HCT116 (cell line): ENCODE measurements at regions not wholly inside any gene's neighbourhood (a gene's known extent, or its start where the extent isn't known, plus 50 kb on each side); places are given as distances from the start of the nearest gene placed in this dataset.

ENCODE experiments used
- CTCF ChIP-seq, 3 experiments: fragments of 200-600 bp in 1 of 3; sonication (generic) in 1 of 3; IDR thresholded peaks in 2 of 3; conservative IDR thresholded peaks in 1 of 3; 2 replicates each; pipeline ENCODE4 v1.5.1; 2012 to 2017; ENCODE audit warnings: low read depth in 2 of 3, low read length in 2 of 3, antibody characterized with exemption in 1 of 3, borderline replicate concordance in 1 of 3, control low read depth in 1 of 3, mild to moderate bottlenecking in 1 of 3, mixed read lengths in 1 of 3, mixed run types in 1 of 3, moderate library complexity in 1 of 3; ENCODE audit not compliant: insufficient read depth in 1 of 3
- EGR1 ChIP-seq: IDR thresholded peaks from 2 replicates; pipeline ENCODE4 v1.6.1; 2012; ENCODE audit warnings: low read depth
- EZH2 ChIP-seq: fragments of 200-600 bp; sonication (generic); IDR thresholded peaks from 2 replicates; pipeline ENCODE4 v1.6.1; 2017; ENCODE audit warnings: antibody characterized with exemption, mixed run types
- FOSL1 ChIP-seq: IDR thresholded peaks from 2 replicates; pipeline ENCODE4 v1.6.1; 2012; ENCODE audit warnings: low read depth
- JUND ChIP-seq: IDR thresholded peaks from 2 replicates; pipeline ENCODE4 v1.6.1; 2012
- POLR2A ChIP-seq: IDR thresholded peaks from 2 replicates; pipeline ENCODE4 v1.7.0; 2011; ENCODE audit warnings: borderline replicate concordance; ENCODE audit not compliant: insufficient read depth, insufficient read length; ENCODE audit errors: extremely low read depth
- POLR2AphosphoS5 ChIP-seq: IDR thresholded peaks from 2 replicates; pipeline ENCODE4 v1.6.1; 2011; ENCODE audit warnings: mild to moderate bottlenecking, low read depth, low read length, moderate library complexity
- RAD21 ChIP-seq: IDR thresholded peaks from 2 replicates; pipeline ENCODE4 v1.6.1; 2012; ENCODE audit warnings: low read depth, mild to moderate bottlenecking
- REST ChIP-seq: IDR thresholded peaks from 2 replicates; pipeline ENCODE4 v1.6.1; 2012; ENCODE audit warnings: low read depth
- SIN3A ChIP-seq: IDR thresholded peaks from 2 replicates; pipeline ENCODE4 v1.6.1; 2012; ENCODE audit warnings: low read depth
- TCF7L2 ChIP-seq: IDR thresholded peaks from 2 replicates; pipeline ENCODE4 v1.7.0; 2011; ENCODE audit warnings: borderline replicate concordance, inconsistent platforms; ENCODE audit not compliant: insufficient read depth, insufficient read length; ENCODE audit errors: extremely low read depth
- YY1 ChIP-seq: IDR thresholded peaks from 2 replicates; pipeline ENCODE4 v1.6.1; 2011; ENCODE audit warnings: low read length, low read depth, moderate library complexity, mild to moderate bottlenecking; ENCODE audit not compliant: insufficient replicate concordance; ENCODE audit errors: extremely low read depth
- ZFX ChIP-seq: fragments of 450-650 bp; IDR thresholded peaks from 2 replicates; pipeline ENCODE4 v1.6.1; 2017

DNA sequence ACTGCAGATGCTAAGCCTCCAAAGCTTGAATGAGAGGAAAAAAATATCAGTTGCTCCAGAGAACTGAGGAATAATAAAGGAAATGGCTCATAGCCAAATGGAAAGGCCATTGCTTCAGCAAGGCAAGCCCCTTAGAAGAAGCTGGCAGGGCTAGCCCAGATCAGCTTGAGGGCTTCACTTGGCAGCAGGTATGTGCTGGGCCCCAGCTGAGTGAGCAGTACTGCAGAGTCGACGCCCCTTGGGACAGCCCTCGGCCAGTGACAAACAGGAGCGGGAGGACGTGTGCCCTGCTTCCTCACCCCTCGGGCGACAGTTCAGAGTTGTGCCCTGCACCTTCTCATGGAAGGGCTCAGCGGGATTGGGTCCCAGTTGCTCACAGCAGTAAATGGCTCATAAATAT lies 1031.2 kb upstream of the TMEM132C start:
- no peak for TF ChIP-seq CTCF (IDR thresholded peaks at IDR 0.05 in 2 of 3, conservative IDR thresholded peaks at IDR 0.05 in 1 of 3; ENCODE audit: borderline replicate concordance in 1 of 3, insufficient read depth in 1 of 3, low read depth in 2 of 3, low read length in 2 of 3)
- TF ChIP-seq EZH2 = no peak
- no peak for TF ChIP-seq POLR2A
- no peak for TF ChIP-seq RAD21
- no peak for TF ChIP-seq REST
- TF ChIP-seq JUND = no peak
- TF ChIP-seq POLR2AphosphoS5 = no peak
- TF ChIP-seq EGR1 = no peak
- TF ChIP-seq YY1 = no peak
- TF ChIP-seq SIN3A = no peak
- no peak for TF ChIP-seq FOSL1
- no peak for TF ChIP-seq TCF7L2
- TF ChIP-seq ZFX = no peak
